ENCODE measurements at regions not wholly inside any gene's neighbourhood (a gene's known extent, or its start where the extent isn't known, plus 50 kb on each side); places are given as distances from the start of the nearest gene placed in this dataset.

GRCh38 chr1:104989012-104989411 is 1239.3 kb downstream of the AMY1C start:
- H3K36me3 Mint-ChIP-seq (ENCODE audit: low read depth): no peaks in the 10 kb centered on the region
- H3K9me3 Mint-ChIP-seq (ENCODE audit: insufficient read depth): peaks cover 9% of the 10 kb centered on the region
- no peaks in the 10 kb centered on the region for H3K4me1 Mint-ChIP-seq (ENCODE audit: low read depth)
- ATAC-seq (no peak), DNase-seq (no peak)
- H3K4me3 Mint-ChIP-seq: no peak overlapping the region
- no peaks in the 10 kb centered on the region for H3K27me3 Mint-ChIP-seq (ENCODE audit: low read depth)
- H3K27ac Mint-ChIP-seq: no peak overlapping the region
- CTCF ChIA-PET: no interaction called here
- POLR2A ChIA-PET: no interaction called here

- Mint-ChIP-seq H3K4me1 (ENCODE audit: low read depth) (no peaks in the 10 kb centered on the region), H3K4me3 (no peak overlapping the region), H3K27ac (no peak overlapping the region), H3K27me3 (ENCODE audit: low read depth) (no peaks in the 10 kb centered on the region), H3K36me3 (ENCODE audit: low read depth) (no peaks in the 10 kb centered on the region), H3K9me3 (ENCODE audit: insufficient read depth) (peaks cover 9% of the 10 kb centered on the region)
- POLR2A ChIA-PET: no interaction called here
- no peak for DNase-seq
- no peak for ATAC-seq
- CTCF ChIA-PET: no interaction called here
Measured at GRCh38 chr1:104991702-104992101, 1242.0 kb downstream of the AMY1C start.

GRCh38 chr1:105000793-105001192 is 1251.1 kb downstream of the AMY1C start:
- Mint-ChIP-seq H3K4me1 (ENCODE audit: low read depth) (no peaks in the 10 kb centered on the region), H3K36me3 (ENCODE audit: low read depth) (no peaks in the 10 kb centered on the region), H3K9me3 (ENCODE audit: insufficient read depth) (peaks cover 9% of the 10 kb centered on the region), H3K27ac (no peak overlapping the region), H3K27me3 (ENCODE audit: low read depth) (no peaks in the 10 kb centered on the region), H3K4me3 (no peak overlapping the region)
- DNase-seq: no peak
- CTCF ChIA-PET: no interaction called here
- no peak for ATAC-seq
- POLR2A ChIA-PET: no interaction called here

- H3K27ac Mint-ChIP-seq: no peak overlapping the region
- H3K4me3 Mint-ChIP-seq: no peak overlapping the region
- no peak for DNase-seq
- no peak for ATAC-seq
- ChIA-PET POLR2A (no interaction called here), CTCF (no interaction called here)
- H3K27me3 Mint-ChIP-seq (ENCODE audit: low read depth): no peaks in the 10 kb centered on the region
- H3K9me3 Mint-ChIP-seq (ENCODE audit: insufficient read depth): peaks cover 13% of the 10 kb centered on the region
- H3K4me1 Mint-ChIP-seq (ENCODE audit: low read depth): no peaks in the 10 kb centered on the region
- H3K36me3 Mint-ChIP-seq (ENCODE audit: low read depth): no peaks in the 10 kb centered on the region
Measured at GRCh38 chr1:105004515-105004914, 1254.8 kb downstream of the AMY1C start.

- H3K27me3 Mint-ChIP-seq (ENCODE audit: low read depth): no peaks in the 10 kb centered on the region
- H3K9me3 Mint-ChIP-seq (ENCODE audit: insufficient read depth): peaks cover 13% of the 10 kb centered on the region
- DNase-seq (no peak), ATAC-seq (no peak)
- no peak overlapping the region for H3K27ac Mint-ChIP-seq
- no peaks in the 10 kb centered on the region for H3K36me3 Mint-ChIP-seq (ENCODE audit: low read depth)
- ChIA-PET CTCF (no interaction called here), POLR2A (no interaction called here)
- no peak overlapping the region for H3K4me3 Mint-ChIP-seq
- no peaks in the 10 kb centered on the region for H3K4me1 Mint-ChIP-seq (ENCODE audit: low read depth)
Measured at GRCh38 chr1:105005594-105006195, 1256.0 kb downstream of the AMY1C start.

GRCh38 chr1:105017587-105017986 is 1267.9 kb downstream of the AMY1C start:
- H3K36me3 Mint-ChIP-seq (ENCODE audit: low read depth): no peaks in the 10 kb centered on the region
- no peaks in the 10 kb centered on the region for H3K4me1 Mint-ChIP-seq (ENCODE audit: low read depth)
- peaks cover 24% of the 10 kb centered on the region for H3K9me3 Mint-ChIP-seq (ENCODE audit: insufficient read depth)
- POLR2A ChIA-PET: no interaction called here
- DNase-seq: no peak
- no peak for ATAC-seq
- CTCF ChIA-PET: no interaction called here
- no peak overlapping the region for H3K4me3 Mint-ChIP-seq
- H3K27me3 Mint-ChIP-seq (ENCODE audit: low read depth): no peaks in the 10 kb centered on the region
- no peak overlapping the region for H3K27ac Mint-ChIP-seq

- Mint-ChIP-seq H3K4me3 (no peak overlapping the region), H3K4me1 (ENCODE audit: low read depth) (no peaks in the 10 kb centered on the region), H3K27ac (no peak overlapping the region), H3K9me3 (ENCODE audit: insufficient read depth) (peaks cover 15% of the 10 kb centered on the region), H3K36me3 (ENCODE audit: low read depth) (no peaks in the 10 kb centered on the region), H3K27me3 (ENCODE audit: low read depth) (no peaks in the 10 kb centered on the region)
- ChIA-PET CTCF (no interaction called here), POLR2A (no interaction called here)
- no peak for DNase-seq
- ATAC-seq: no peak
Measured at GRCh38 chr1:105023719-105024118, 1274.0 kb downstream of the AMY1C start.

GRCh38 chr1:105027838-105028471 is 1278.3 kb downstream of the AMY1C start:
- Mint-ChIP-seq H3K27ac (no peak overlapping the region), H3K36me3 (ENCODE audit: low read depth) (no peaks in the 10 kb centered on the region), H3K9me3 (ENCODE audit: insufficient read depth) (peaks cover 9% of the 10 kb centered on the region), H3K4me3 (no peak overlapping the region), H3K4me1 (ENCODE audit: low read depth) (no peaks in the 10 kb centered on the region), H3K27me3 (ENCODE audit: low read depth) (no peaks in the 10 kb centered on the region)
- CTCF ChIA-PET: no interaction called here
- DNase-seq: no peak
- POLR2A ChIA-PET: no interaction called here
- no peak for ATAC-seq

- Mint-ChIP-seq H3K36me3 (ENCODE audit: low read depth) (no peaks in the 10 kb centered on the region), H3K4me3 (no peak overlapping the region), H3K9me3 (ENCODE audit: insufficient read depth) (peaks cover 28% of the 10 kb centered on the region), H3K27me3 (ENCODE audit: low read depth) (no peaks in the 10 kb centered on the region), H3K4me1 (ENCODE audit: low read depth) (no peaks in the 10 kb centered on the region), H3K27ac (no peak overlapping the region)
- ChIA-PET CTCF (no interaction called here), POLR2A (no interaction called here)
- ATAC-seq: no peak
- no peak for DNase-seq
Measured at GRCh38 chr1:105072446-105072845, 1322.7 kb downstream of the AMY1C start.

GRCh38 chr1:105072850-105073249 is 1323.2 kb downstream of the AMY1C start:
- Mint-ChIP-seq H3K27ac (no peak overlapping the region), H3K4me3 (no peak overlapping the region), H3K4me1 (ENCODE audit: low read depth) (no peaks in the 10 kb centered on the region), H3K9me3 (ENCODE audit: insufficient read depth) (peaks cover 28% of the 10 kb centered on the region), H3K36me3 (ENCODE audit: low read depth) (no peaks in the 10 kb centered on the region), H3K27me3 (ENCODE audit: low read depth) (no peaks in the 10 kb centered on the region)
- DNase-seq (no peak), ATAC-seq (no peak)
- CTCF ChIA-PET: no interaction called here
- POLR2A ChIA-PET: no interaction called here

GRCh38 chr1:105073660-105074059 is 1324.0 kb downstream of the AMY1C start:
- H3K4me1 Mint-ChIP-seq (ENCODE audit: low read depth): no peaks in the 10 kb centered on the region
- no peaks in the 10 kb centered on the region for H3K36me3 Mint-ChIP-seq (ENCODE audit: low read depth)
- no peak overlapping the region for H3K4me3 Mint-ChIP-seq
- DNase-seq (no peak), ATAC-seq (no peak)
- ChIA-PET POLR2A (no interaction called here), CTCF (no interaction called here)
- no peaks in the 10 kb centered on the region for H3K27me3 Mint-ChIP-seq (ENCODE audit: low read depth)
- H3K27ac Mint-ChIP-seq: no peak overlapping the region
- H3K9me3 Mint-ChIP-seq (ENCODE audit: insufficient read depth): peaks cover 25% of the 10 kb centered on the region

GRCh38 chr1:105083611-105084010 is 1333.9 kb downstream of the AMY1C start:
- peaks cover 13% of the 10 kb centered on the region for H3K9me3 Mint-ChIP-seq (ENCODE audit: insufficient read depth)
- DNase-seq: no peak
- H3K27ac Mint-ChIP-seq: no peak overlapping the region
- no peak overlapping the region for H3K4me3 Mint-ChIP-seq
- ATAC-seq: no peak
- POLR2A ChIA-PET: no interaction called here
- H3K36me3 Mint-ChIP-seq (ENCODE audit: low read depth): no peaks in the 10 kb centered on the region
- no peaks in the 10 kb centered on the region for H3K4me1 Mint-ChIP-seq (ENCODE audit: low read depth)
- no peaks in the 10 kb centered on the region for H3K27me3 Mint-ChIP-seq (ENCODE audit: low read depth)
- CTCF ChIA-PET: no interaction called here

- no peak overlapping the region for H3K4me3 Mint-ChIP-seq
- ATAC-seq (no peak), DNase-seq (no peak)
- no peaks in the 10 kb centered on the region for H3K36me3 Mint-ChIP-seq (ENCODE audit: low read depth)
- peaks cover 18% of the 10 kb centered on the region for H3K9me3 Mint-ChIP-seq (ENCODE audit: insufficient read depth)
- no peaks in the 10 kb centered on the region for H3K27me3 Mint-ChIP-seq (ENCODE audit: low read depth)
- ChIA-PET POLR2A (no interaction called here), CTCF (no interaction called here)
- no peak overlapping the region for H3K27ac Mint-ChIP-seq
- no peaks in the 10 kb centered on the region for H3K4me1 Mint-ChIP-seq (ENCODE audit: low read depth)
Measured at GRCh38 chr1:105087506-105087905, 1337.8 kb downstream of the AMY1C start.

Data from activated CD8-positive, alpha-beta T cell treated with anti-CD3 and anti-CD28 coated beads, Interleukin-2, amount 10 ng/mL, durations not matched to agents 7 days and 5 days (primary cell).